A549 (cell line): ENCODE measurements at regions not wholly inside any gene's neighbourhood (a gene's known extent, or its start where the extent isn't known, plus 50 kb on each side); places are given as distances from the start of the nearest gene placed in this dataset.
A peak's percentile ranks its signal among the peaks of the same experiment; 100 is the strongest.

Experiments used
- ATAC-seq, 2 experiments: fragments of 200-7000 bp in 1 of 2; fragments of >200 bp in 1 of 2; cut with Nextera tagmentation in 1 of 2; cut with Tn5 transposase in 1 of 2; 3 replicates each; pipeline versions ENCODE4 v1.8.0 to v1.9.1; 2018 to 2020; ENCODE audit warnings: mild to moderate bottlenecking in 1 of 2, moderate library complexity in 1 of 2
- CTCF ChIA-PET: fragments of 300-600 bp; sonication (Branson Sonifier 250); formaldehyde crosslinking; extraction: SDS; loops from one replicate; lab custom pipeline; 2021; ENCODE audit warnings: antibody characterized with exemption, inconsistent platforms; lab: Yijun Ruan, JAX
- POLR2A ChIA-PET: fragments of 350-600 bp; formaldehyde crosslinking; extraction: SDS; loops from one replicate; lab custom pipeline; 2021; ENCODE audit warnings: antibody characterized with exemption, inconsistent platforms; lab: Yijun Ruan, JAX
- DNase-seq, 2 experiments: peaks; one replicate each; pipeline versions ENCODE4 v3.0.0 to v3.0.0-alpha.2; 2011 to 2016; ENCODE audit warnings: low read depth in 1 of 2, low spot score in 1 of 2
- FAIRE-seq: peaks from 2 replicates; lab custom pipeline; 2011; peaks lifted over from hg19 to GRCh38; lab: Jason Lieb, UNC
- H3K27ac ChIP-seq, 2 experiments: fragments of >200 bp; sonication (Bioruptor Twin); formaldehyde crosslinking; 3 replicates each; pipeline ENCODE4 v1.5.1; 2016 to 2017
- H3K4me1 ChIP-seq: fragments of >200 bp; sonication (Bioruptor Twin); formaldehyde crosslinking; 3 replicates; pipeline ENCODE4 v1.6.1; 2016
- H3K4me2 ChIP-seq: fragments of >200 bp; sonication (Bioruptor Twin); formaldehyde crosslinking; 3 replicates; pipeline ENCODE4 v1.6.1; 2016
- H3K4me3 ChIP-seq: fragments of >200 bp; sonication (Bioruptor Twin); formaldehyde crosslinking; 3 replicates; pipeline ENCODE4 v1.5.1; 2016
- H3K9me3 ChIP-seq: fragments of >200 bp; sonication (Bioruptor Twin); formaldehyde crosslinking; 3 replicates; pipeline ENCODE4 v1.6.1; 2016
- BHLHE40 ChIP-seq: IDR thresholded peaks from 2 replicates; pipeline ENCODE4 v1.6.1; 2012; ENCODE audit warnings: low read depth, low read length, inconsistent platforms
- CBX2 ChIP-seq: fragments of 200-600 bp; sonication (generic); IDR thresholded peaks from 2 replicates; pipeline ENCODE4 v1.6.1; 2016; ENCODE audit warnings: low read depth, mild to moderate bottlenecking, borderline replicate concordance
- CBX8 ChIP-seq: fragments of 200-600 bp; sonication (generic); IDR thresholded peaks from 2 replicates; pipeline ENCODE4 v1.6.1; 2016
- EHF ChIP-seq: fragments of 250-450 bp; sonication (Bioruptor Pico); IDR thresholded peaks from 2 replicates; pipeline ENCODE4 v1.5.0; 2020; ENCODE audit warnings: mild to moderate bottlenecking
- EHMT2 ChIP-seq: fragments of 200-600 bp; sonication (generic); IDR thresholded peaks from 2 replicates; pipeline ENCODE4 v1.6.1; 2016; ENCODE audit warnings: antibody characterized with exemption, low read depth, mild to moderate bottlenecking, moderate library complexity
- FOSL2 ChIP-seq, 2 experiments: fragments of 450-650 bp in 1 of 2; fragments of >200 bp in 1 of 2; sonication (Bioruptor Twin) in 1 of 2; formaldehyde crosslinking; IDR thresholded peaks; 2 replicates each; pipeline versions ENCODE4 v1.5.0 to v1.6.1; 2016 to 2020; ENCODE audit warnings: mild to moderate bottlenecking in 1 of 2, moderate library complexity in 1 of 2
- FOXS1 ChIP-seq: fragments of 250-450 bp; sonication (Bioruptor Pico); IDR thresholded peaks from 2 replicates; pipeline ENCODE4 v1.5.0; 2020; ENCODE audit warnings: mild to moderate bottlenecking, moderate library complexity
- HDAC2 ChIP-seq: fragments of 200-600 bp; sonication (generic); IDR thresholded peaks from 2 replicates; pipeline ENCODE4 v1.6.1; 2016
- HOXB5 ChIP-seq: fragments of 250-450 bp; sonication (Bioruptor Pico); IDR thresholded peaks from 2 replicates; pipeline ENCODE4 v1.5.0; 2020; ENCODE audit warnings: mild to moderate bottlenecking, moderate library complexity
- JUN ChIP-seq, 2 experiments: fragments of >200 bp; sonication (Bioruptor Twin); formaldehyde crosslinking; IDR thresholded peaks; 2 replicates in 1 of 2; 3 replicates in 1 of 2; pipeline ENCODE4 v1.6.1; 2016 to 2017
- MYC ChIP-seq: IDR thresholded peaks from 2 replicates; pipeline ENCODE4 v1.6.1; 2012; ENCODE audit warnings: mild to moderate bottlenecking, inconsistent platforms, low read length, improper control_type of control experiment, borderline replicate concordance
- POLR2AphosphoS2 ChIP-seq: conservative IDR thresholded peaks from 2 replicates; pipeline ENCODE4 v1.6.1; 2012; ENCODE audit warnings: low read length, improper control_type of control experiment, inconsistent platforms
- RARB ChIP-seq: fragments of 250-450 bp; sonication (Bioruptor Pico); IDR thresholded peaks from 2 replicates; pipeline ENCODE4 v1.8.0; 2021; ENCODE audit warnings: mild to moderate bottlenecking, moderate library complexity
- RCOR1 ChIP-seq: fragments of 150-350 bp; IDR thresholded peaks from 2 replicates; pipeline ENCODE4 v1.6.1; 2014; ENCODE audit warnings: antibody characterized with exemption, low read length, low read depth
- RFX5 ChIP-seq: fragments of 450-650 bp; IDR thresholded peaks from 2 replicates; pipeline ENCODE4 v1.7.1; 2014; ENCODE audit warnings: antibody characterized with exemption, mild to moderate bottlenecking, moderate library complexity
- SREBF2 ChIP-seq: fragments of 450-650 bp; IDR thresholded peaks from 2 replicates; pipeline ENCODE4 v1.6.1; 2014; ENCODE audit warnings: mild to moderate bottlenecking, moderate library complexity
- WGBS: methylation state at CpG from one replicate; pipeline ENCODE4 v1.1.6; 2017; ENCODE audit errors: missing lambda C conversion rate; 5-methylcytosine and 5-hydroxymethylcytosine counted together
- TF ChIP-seq, protein P1 (sequence below): IDR thresholded peaks from 2 replicates; pipeline ENCODE4 v1.6.1; 2012
- TF ChIP-seq, protein P2 (sequence below): IDR thresholded peaks from 2 replicates; pipeline ENCODE4 v1.6.1; 2012; ENCODE audit warnings: low read depth, borderline replicate concordance
- TF ChIP-seq, protein P3 (sequence below): fragments of >200 bp; sonication (Bioruptor Twin); formaldehyde crosslinking; IDR thresholded peaks from 3 replicates; pipeline ENCODE4 v1.6.1; 2016
- TF ChIP-seq, protein P4 (sequence below): fragments of >200 bp; sonication (Bioruptor Twin); formaldehyde crosslinking; IDR thresholded peaks from 3 replicates; pipeline ENCODE4 v1.5.1; 2016
- TF ChIP-seq, protein P5 (sequence below): fragments of 250-450 bp; sonication (Bioruptor Pico); IDR thresholded peaks from 2 replicates; pipeline ENCODE4 v1.5.0; 2021; ENCODE audit warnings: mild to moderate bottlenecking, moderate library complexity, borderline replicate concordance

DNA sequence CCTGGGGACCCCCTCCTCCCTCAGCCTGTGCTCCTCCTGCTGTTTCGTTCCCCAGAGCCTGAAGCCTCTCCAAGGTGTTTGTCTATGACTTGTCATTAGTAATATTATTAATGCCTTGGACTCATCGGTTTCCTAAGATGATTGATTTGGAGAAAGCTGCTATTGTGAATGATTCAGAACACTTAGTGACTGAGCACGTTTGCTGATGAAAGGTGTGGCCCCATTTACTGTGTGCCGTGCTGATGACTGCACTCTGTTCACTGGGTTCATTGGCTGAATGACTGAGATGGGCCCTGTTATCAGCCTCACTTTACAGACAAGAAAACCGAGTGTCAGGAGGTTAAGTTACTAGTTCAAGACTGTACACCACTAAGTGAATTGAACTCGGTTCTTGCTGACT is 111.4 kb downstream of the SPP2 start:
- Histone ChIP-seq H3K4me1 (peaks cover 28% of the 10 kb centered on the region), H3K9me3 (no peaks in the 10 kb centered on the region), H3K4me2 (no peak overlapping the region), H3K4me3 (no peak overlapping the region), H3K27ac (peak overlapping the region in 1 of 2 experiments; percentile 68; a peak in 3 of 6 replicates)
- FAIRE-seq: no peak
- ATAC-seq: 0 out of 6 replicates have a peak, but pooled peaks of 1 of the 2 experiments have one; percentile 17
- TF ChIP-seq, protein P1, sequence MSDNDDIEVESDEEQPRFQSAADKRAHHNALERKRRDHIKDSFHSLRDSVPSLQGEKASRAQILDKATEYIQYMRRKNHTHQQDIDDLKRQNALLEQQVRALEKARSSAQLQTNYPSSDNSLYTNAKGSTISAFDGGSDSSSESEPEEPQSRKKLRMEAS: no peak
- no peak for TF ChIP-seq FOXS1 (CRISPR knock-in tag)
- TF ChIP-seq JUN (IDR thresholded peaks at IDR 0.05): no peak
- TF ChIP-seq RCOR1: no peak
- no peak for TF ChIP-seq POLR2AphosphoS2
- TF ChIP-seq BHLHE40: no peak
- TF ChIP-seq, protein P2, sequence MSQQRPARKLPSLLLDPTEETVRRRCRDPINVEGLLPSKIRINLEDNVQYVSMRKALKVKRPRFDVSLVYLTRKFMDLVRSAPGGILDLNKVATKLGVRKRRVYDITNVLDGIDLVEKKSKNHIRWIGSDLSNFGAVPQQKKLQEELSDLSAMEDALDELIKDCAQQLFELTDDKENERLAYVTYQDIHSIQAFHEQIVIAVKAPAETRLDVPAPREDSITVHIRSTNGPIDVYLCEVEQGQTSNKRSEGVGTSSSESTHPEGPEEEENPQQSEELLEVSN: no peak
- TF ChIP-seq MYC: no peak
- no peak for TF ChIP-seq CBX2
- no peak for TF ChIP-seq CBX8
- TF ChIP-seq EHMT2: no peak
- ChIA-PET POLR2A (no interaction called here), CTCF (no interaction called here)
- no peak for DNase-seq
- WGBS: 41% methylated on average over 6 of the region's 6 CpGs

DNA sequence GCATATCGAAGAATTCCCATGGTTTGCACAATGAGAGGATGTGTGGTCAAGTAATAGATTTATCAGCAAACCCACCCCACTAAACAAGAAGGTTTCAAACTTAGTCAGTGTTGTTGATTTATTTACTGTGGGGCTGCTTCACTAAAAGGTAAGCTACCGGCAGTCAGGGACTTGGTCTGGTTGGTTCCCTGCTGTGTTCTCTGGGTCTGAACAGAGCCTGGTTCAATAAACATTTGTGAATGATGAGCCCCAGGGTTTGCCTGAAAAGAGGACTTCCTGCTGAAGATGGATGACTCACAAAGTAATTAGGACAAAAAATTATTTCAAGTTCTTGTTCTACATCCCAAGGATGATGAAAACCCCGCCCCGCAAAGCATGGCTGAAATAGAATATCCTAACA is 108.3 kb downstream of the SPP2 start:
- no peak for ATAC-seq
- DNase-seq: no peak
- FAIRE-seq: no peak
- no peak overlapping the region for H3K4me3 ChIP-seq
- TF ChIP-seq HDAC2 (no peak), SREBF2 (no peak), RFX5 (no peak), HOXB5 (no peak)
- peak overlapping the region in 1 of 2 experiments; percentile 46; a peak in 3 of 6 replicates for H3K27ac ChIP-seq
- ChIA-PET CTCF (interaction anchor here (1.3 kb wide), 1 partner anchor 16 kb away, joined by 3 read pairs; no protein-coding TSS in a partner anchor), POLR2A (no interaction called here)
- H3K4me1 ChIP-seq: peaks cover 28% of the 10 kb centered on the region
- WGBS: 61% methylated on average over 4 of the region's 4 CpGs
- 0 out of 3 replicates have a peak overlapping the region, but pooled peaks have one; percentile 4 for H3K4me2 ChIP-seq
- H3K9me3 ChIP-seq: no peaks in the 10 kb centered on the region

DNA sequence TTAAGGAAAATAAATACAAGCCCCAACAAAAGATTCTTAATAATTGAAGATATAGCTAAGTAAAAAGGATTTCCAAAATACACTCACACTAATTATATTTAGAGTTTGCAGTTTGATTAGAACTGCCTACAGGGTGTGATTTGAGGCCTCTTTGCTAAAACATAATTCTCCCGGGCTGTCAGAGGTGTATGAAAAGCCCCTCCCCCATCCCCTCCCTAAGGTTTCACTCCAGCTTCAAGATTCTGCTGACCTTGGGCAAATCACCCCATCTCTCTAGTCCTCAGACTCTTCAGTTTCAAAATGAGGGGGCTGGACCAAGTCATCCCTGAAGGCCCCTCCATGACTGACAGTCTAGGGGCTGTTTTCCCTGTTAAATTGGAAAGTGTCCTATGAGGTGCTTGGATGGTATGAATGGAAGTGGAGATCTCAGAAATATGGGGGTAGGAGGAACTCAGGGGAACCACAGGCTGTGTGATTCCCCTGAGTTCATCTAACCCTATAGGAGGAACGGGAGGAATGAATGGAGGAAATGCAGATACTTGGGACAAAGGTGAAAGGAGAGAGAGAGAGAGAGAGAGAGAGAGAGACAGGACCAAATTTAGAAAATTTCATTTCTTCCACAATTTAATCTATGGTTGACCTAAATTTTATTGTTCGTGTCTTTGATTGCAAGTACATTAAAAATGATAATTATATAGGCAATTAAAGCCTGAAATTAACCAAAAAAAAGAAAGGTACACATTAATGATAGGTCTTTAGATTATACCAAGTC is 107.5 kb downstream of the SPP2 start:
- ChIA-PET POLR2A (no interaction called here), CTCF (interaction anchor here (1.3 kb wide), 1 partner anchor 15 kb away, joined by 3 read pairs; no protein-coding TSS in a partner anchor)
- Histone ChIP-seq H3K27ac (peak overlapping the region in 1 of 2 experiments; percentile 13; a peak in 1 of 6 replicates), H3K4me3 (no peak overlapping the region), H3K9me3 (no peaks in the 10 kb centered on the region), H3K4me2 (no peak overlapping the region), H3K4me1 (peaks cover 25% of the 10 kb centered on the region)
- DNase-seq (no peak), ATAC-seq (no peak), FAIRE-seq (no peak)
- 83% methylated on average over 3 of the region's 3 CpGs for WGBS
- TF ChIP-seq, protein P3, sequence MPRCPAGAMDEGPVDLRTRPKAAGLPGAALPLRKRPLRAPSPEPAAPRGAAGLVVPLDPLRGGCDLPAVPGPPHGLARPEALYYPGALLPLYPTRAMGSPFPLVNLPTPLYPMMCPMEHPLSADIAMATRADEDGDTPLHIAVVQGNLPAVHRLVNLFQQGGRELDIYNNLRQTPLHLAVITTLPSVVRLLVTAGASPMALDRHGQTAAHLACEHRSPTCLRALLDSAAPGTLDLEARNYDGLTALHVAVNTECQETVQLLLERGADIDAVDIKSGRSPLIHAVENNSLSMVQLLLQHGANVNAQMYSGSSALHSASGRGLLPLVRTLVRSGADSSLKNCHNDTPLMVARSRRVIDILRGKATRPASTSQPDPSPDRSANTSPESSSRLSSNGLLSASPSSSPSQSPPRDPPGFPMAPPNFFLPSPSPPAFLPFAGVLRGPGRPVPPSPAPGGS: no peak
- TF ChIP-seq FOSL2 (IDR thresholded peaks at IDR 0.05): no peak
- no peak for TF ChIP-seq FOSL2 (CRISPR knock-in tag; IDR thresholded peaks at IDR 0.05)
- no peak for TF ChIP-seq BHLHE40
- TF ChIP-seq CBX2: no peak
- no peak for TF ChIP-seq RARB (CRISPR knock-in tag)
- TF ChIP-seq CBX8: no peak
- TF ChIP-seq, protein P4, sequence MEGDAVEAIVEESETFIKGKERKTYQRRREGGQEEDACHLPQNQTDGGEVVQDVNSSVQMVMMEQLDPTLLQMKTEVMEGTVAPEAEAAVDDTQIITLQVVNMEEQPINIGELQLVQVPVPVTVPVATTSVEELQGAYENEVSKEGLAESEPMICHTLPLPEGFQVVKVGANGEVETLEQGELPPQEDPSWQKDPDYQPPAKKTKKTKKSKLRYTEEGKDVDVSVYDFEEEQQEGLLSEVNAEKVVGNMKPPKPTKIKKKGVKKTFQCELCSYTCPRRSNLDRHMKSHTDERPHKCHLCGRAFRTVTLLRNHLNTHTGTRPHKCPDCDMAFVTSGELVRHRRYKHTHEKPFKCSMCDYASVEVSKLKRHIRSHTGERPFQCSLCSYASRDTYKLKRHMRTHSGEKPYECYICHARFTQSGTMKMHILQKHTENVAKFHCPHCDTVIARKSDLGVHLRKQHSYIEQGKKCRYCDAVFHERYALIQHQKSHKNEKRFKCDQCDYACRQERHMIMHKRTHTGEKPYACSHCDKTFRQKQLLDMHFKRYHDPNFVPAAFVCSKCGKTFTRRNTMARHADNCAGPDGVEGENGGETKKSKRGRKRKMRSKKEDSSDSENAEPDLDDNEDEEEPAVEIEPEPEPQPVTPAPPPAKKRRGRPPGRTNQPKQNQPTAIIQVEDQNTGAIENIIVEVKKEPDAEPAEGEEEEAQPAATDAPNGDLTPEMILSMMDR: no peak
- no peak for TF ChIP-seq EHF (CRISPR knock-in tag)
- TF ChIP-seq, protein P5, sequence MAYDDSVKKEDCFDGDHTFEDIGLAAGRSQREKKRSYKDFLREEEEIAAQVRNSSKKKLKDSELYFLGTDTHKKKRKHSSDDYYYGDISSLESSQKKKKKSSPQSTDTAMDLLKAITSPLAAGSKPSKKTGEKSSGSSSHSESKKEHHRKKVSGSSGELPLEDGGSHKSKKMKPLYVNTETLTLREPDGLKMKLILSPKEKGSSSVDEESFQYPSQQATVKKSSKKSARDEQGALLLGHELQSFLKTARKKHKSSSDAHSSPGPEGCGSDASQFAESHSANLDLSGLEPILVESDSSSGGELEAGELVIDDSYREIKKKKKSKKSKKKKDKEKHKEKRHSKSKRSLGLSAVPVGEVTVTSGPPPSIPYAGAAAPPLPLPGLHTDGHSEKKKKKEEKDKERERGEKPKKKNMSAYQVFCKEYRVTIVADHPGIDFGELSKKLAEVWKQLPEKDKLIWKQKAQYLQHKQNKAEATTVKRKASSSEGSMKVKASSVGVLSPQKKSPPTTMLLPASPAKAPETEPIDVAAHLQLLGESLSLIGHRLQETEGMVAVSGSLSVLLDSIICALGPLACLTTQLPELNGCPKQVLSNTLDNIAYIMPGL (CRISPR knock-in tag): no peak
